BJ (cell line): ENCODE measurements at regions not wholly inside any gene's neighbourhood (a gene's known extent, or its start where the extent isn't known, plus 50 kb on each side); places are given as distances from the start of the nearest gene placed in this dataset.

Source experiments
- CTCF ChIA-PET: fragments of 350-600 bp; formaldehyde crosslinking; extraction: SDS; loops from one replicate; lab custom pipeline; 2021; ENCODE audit warnings: antibody characterized with exemption, inconsistent platforms; lab: Yijun Ruan, JAX
- POLR2A ChIA-PET: fragments of 300-600 bp; sonication (Branson Sonifier 250); formaldehyde crosslinking; extraction: SDS; loops from one replicate; lab custom pipeline; 2021; ENCODE audit warnings: antibody characterized with exemption; lab: Charles Lee
- DNase-seq: peaks from one replicate; pipeline ENCODE4 v3.0.0-alpha.2; 2011; ENCODE audit warnings: low read depth
- H3K27me3 ChIP-seq: 2 replicates; pipeline ENCODE4 v1.6.0; 2011; ENCODE audit warnings: low read length; ENCODE audit not compliant: control insufficient read depth, insufficient read depth
- H3K36me3 ChIP-seq: 2 replicates; pipeline ENCODE4 v1.5.1; 2011; ENCODE audit warnings: low read length; ENCODE audit not compliant: control insufficient read depth, insufficient read depth
- H3K4me3 ChIP-seq: 2 replicates; pipeline ENCODE4 v1.5.1; 2011; ENCODE audit warnings: low read depth, mild to moderate bottlenecking, control low read depth, low read length
- CTCF ChIP-seq: IDR thresholded peaks from 2 replicates; pipeline ENCODE4 v1.5.1; 2011; ENCODE audit warnings: low read depth, mild to moderate bottlenecking, control low read depth, inconsistent platforms, low read length, moderate library complexity; ENCODE audit not compliant: insufficient read depth

- Histone ChIP-seq H3K4me3 (no peak overlapping the region), H3K27me3 (peaks cover 2% of the 10 kb centered on the region; the same call in 1 of the 2 replicates), H3K36me3 (no peaks in the 10 kb centered on the region)
- no peak for TF ChIP-seq CTCF
- POLR2A ChIA-PET: no interaction called here
- CTCF ChIA-PET: no interaction called here
- DNase-seq: no peak
Observed at GRCh38 chr14:34018125-34018524, 67.3 kb upstream of the EGLN3 start.

- no peak for TF ChIP-seq CTCF
- CTCF ChIA-PET: no interaction called here
- Histone ChIP-seq H3K27me3 (no peaks in the 10 kb centered on the region; the same call in 1 of the 2 replicates), H3K36me3 (no peaks in the 10 kb centered on the region), H3K4me3 (no peak overlapping the region)
- DNase-seq: no peak
- POLR2A ChIA-PET: no interaction called here
Observed at GRCh38 chr14:34015383-34015782, 64.5 kb upstream of the EGLN3 start.

GRCh38 chr14:34014936-34015335 is 64.1 kb upstream of the EGLN3 start:
- ChIA-PET POLR2A (no interaction called here), CTCF (no interaction called here)
- Histone ChIP-seq H3K36me3 (no peaks in the 10 kb centered on the region), H3K27me3 (no peaks in the 10 kb centered on the region; the same call in 1 of the 2 replicates), H3K4me3 (no peak overlapping the region)
- TF ChIP-seq CTCF: no peak
- DNase-seq: no peak

GRCh38 chr14:34013721-34014060 is 62.8 kb upstream of the EGLN3 start:
- TF ChIP-seq CTCF: no peak
- H3K4me3 ChIP-seq: no peak overlapping the region
- POLR2A ChIA-PET: no interaction called here
- no peaks in the 10 kb centered on the region for H3K27me3 ChIP-seq
- no peaks in the 10 kb centered on the region for H3K36me3 ChIP-seq
- DNase-seq: no peak
- CTCF ChIA-PET: interaction anchor here (0.6 to 1.9 kb wide), 3 partner anchors 11 to 85 kb away, joined by 3 to 6 read pairs (median 3); no protein-coding TSS in a partner anchor

- ChIA-PET POLR2A (no interaction called here), CTCF (interaction anchor here (0.7 to 1.9 kb wide), 2 partner anchors 11 to 85 kb away, joined by 3 to 6 read pairs; no protein-coding TSS in a partner anchor)
- H3K4me3 ChIP-seq: no peak overlapping the region
- no peak for TF ChIP-seq CTCF
- H3K36me3 ChIP-seq: no peaks in the 10 kb centered on the region
- no peaks in the 10 kb centered on the region for H3K27me3 ChIP-seq
- DNase-seq: no peak
Observed at GRCh38 chr14:34012978-34013720, 62.3 kb upstream of the EGLN3 start.
